K562 (cell line): ENCODE measurements at regions not wholly inside any gene's neighbourhood (a gene's known extent, or its start where the extent isn't known, plus 50 kb on each side); places are given as distances from the start of the nearest gene placed in this dataset.

Experiments
- ATAC-seq: fragments of 200-7000 bp; cut with Tn5 transposase; 3 replicates; pipeline ENCODE4 v1.9.1; 2020; ENCODE audit warnings: moderate library complexity
- BruUV-seq: library from RNA; stranded (reverse); fragments of 400-500 nt; replicated peaks from 2 replicates; lab custom pipeline; 2021; lab: Mats Ljungman, UMichigan
- CTCF ChIA-PET: fragments of 300-600 bp; formaldehyde crosslinking; extraction: SDS; loops from one replicate; lab custom pipeline; 2021; ENCODE audit warnings: low intra/inter-chr PET ratio; lab: Yijun Ruan, JAX
- POLR2A ChIA-PET: fragments of 300-600, 350-650 bp; sonication (Branson Sonifier 250); formaldehyde crosslinking; extraction: SDS; loops from one replicate; lab custom pipeline; 2021; ENCODE audit warnings: antibody characterized with exemption, inconsistent platforms; lab: Yijun Ruan, JAX
- DNase-seq, 4 experiments: peaks; one replicate each; pipeline versions ENCODE4 v3.0.0 to v3.0.0-alpha.2; 2011 to 2018; ENCODE audit warnings: low spot score in 3 of 4, mixed read lengths in 3 of 4; ENCODE audit errors: extremely low read depth in 1 of 4
- FAIRE-seq: peaks from 2 replicates; lab custom pipeline; 2011; peaks lifted over from hg19 to GRCh38; lab: Jason Lieb, UNC
- H2AFZ ChIP-seq: 2 replicates; pipeline ENCODE4 v1.6.0; 2011; ENCODE audit warnings: low read depth, low read length, control low read depth, inconsistent platforms
- H3K27ac ChIP-seq: fragments of 200-600 bp; 3 replicates; pipeline ENCODE4 v1.8.0; 2011; ENCODE audit warnings: low read depth, mild to moderate bottlenecking, control low read depth, inconsistent platforms, low read length, moderate library complexity, mixed read lengths; ENCODE audit errors: extremely low read depth
- H3K27me3 ChIP-seq, 2 experiments: fragments of 300-600 bp in 1 of 2; 2 replicates in 1 of 2; 3 replicates in 1 of 2; pipeline versions ENCODE4 v1.6.0 to v1.8.0; 2011; ENCODE audit warnings: inconsistent platforms in 2 of 2, low read length in 2 of 2, mild to moderate bottlenecking in 1 of 2, mixed read lengths in 1 of 2, moderate library complexity in 1 of 2; ENCODE audit not compliant: control insufficient read depth in 2 of 2, insufficient read depth in 2 of 2
- H3K36me3 ChIP-seq: fragments of 300-600 bp; 3 replicates; pipeline ENCODE4 v1.8.0; 2011; ENCODE audit warnings: mild to moderate bottlenecking, low read length, inconsistent platforms; ENCODE audit not compliant: control insufficient read depth, insufficient read depth
- H3K4me1 ChIP-seq, 2 experiments: fragments of 200-600 bp in 1 of 2; replicated peaks in 1 of 2; 2 replicates in 1 of 2; 3 replicates in 1 of 2; pipeline versions ENCODE4 v1.5.1 to v1.8.0; 2011; ENCODE audit warnings: inconsistent platforms in 2 of 2, low read length in 2 of 2, mild to moderate bottlenecking in 1 of 2, mixed read lengths in 1 of 2, moderate library complexity in 1 of 2; ENCODE audit not compliant: control insufficient read depth in 2 of 2, insufficient read depth in 2 of 2
- H3K4me2 ChIP-seq: 2 replicates; pipeline ENCODE4 v1.6.1; 2011; ENCODE audit warnings: low read length, control low read depth, inconsistent platforms, mixed read lengths; ENCODE audit not compliant: insufficient read depth
- H3K4me3 ChIP-seq: fragments of 200-600 bp; sonication (generic), shearing (Covaris generic); 2 replicates; pipeline ENCODE4 v1.5.1; 2016; ENCODE audit warnings: control low read depth, inconsistent platforms
- H3K79me2 ChIP-seq: fragments of 200-600 bp; 3 replicates; pipeline ENCODE4 v1.8.0; 2011; ENCODE audit warnings: low read length, inconsistent platforms; ENCODE audit not compliant: control insufficient read depth, insufficient read depth
- H3K9ac ChIP-seq, 2 experiments: 2 replicates each; pipeline versions ENCODE4 v1.6.0 to v1.6.1; 2011; ENCODE audit warnings: low read depth in 2 of 2, low read length in 2 of 2, control low read depth in 1 of 2, inconsistent platforms in 1 of 2, mild to moderate bottlenecking in 1 of 2, mixed read lengths in 1 of 2; ENCODE audit not compliant: insufficient read depth in 1 of 2
- H3K9me1 ChIP-seq: one replicate; pipeline ENCODE4 v1.6.0; 2011; ENCODE audit warnings: inconsistent platforms, mild to moderate bottlenecking, low read length, moderate library complexity; ENCODE audit not compliant: control insufficient read depth, insufficient read depth
- H3K9me3 ChIP-seq: replicated peaks from 2 replicates; pipeline ENCODE4 v1.5.1; 2011; ENCODE audit warnings: low read depth, low read length, inconsistent platforms; ENCODE audit not compliant: control insufficient read depth, insufficient read depth
- H4K20me1 ChIP-seq: replicated peaks from 2 replicates; pipeline ENCODE4 v1.6.1; 2011; ENCODE audit warnings: low read length, inconsistent platforms, mixed read lengths; ENCODE audit not compliant: control insufficient read depth, insufficient read depth
- ESRRA ChIP-seq: fragments of 450-650 bp; IDR thresholded peaks from 2 replicates; pipeline ENCODE4 v1.6.1; 2014; ENCODE audit warnings: low read depth, mild to moderate bottlenecking, moderate library complexity, borderline replicate concordance
- MAFF ChIP-seq: IDR thresholded peaks from 2 replicates; pipeline ENCODE4 v1.6.1; 2012; ENCODE audit warnings: low read length, improper control_type of control experiment
- MAFK ChIP-seq: IDR thresholded peaks from 2 replicates; pipeline ENCODE4 v1.6.1; 2011; ENCODE audit warnings: low read length, improper control_type of control experiment
- MYC ChIP-seq, 2 experiments: fragments of 250-450 bp in 1 of 2; sonication (Bioruptor Pico) in 1 of 2; IDR thresholded peaks; 2 replicates each; pipeline versions ENCODE4 v1.5.1 to v1.6.1; 2012 to 2021; ENCODE audit warnings: low read depth in 2 of 2, borderline replicate concordance in 1 of 2, improper control_type of control experiment in 1 of 2, low read length in 1 of 2, mild to moderate bottlenecking in 1 of 2, moderate library complexity in 1 of 2
- MYNN ChIP-seq, 2 experiments: sonication (generic); formaldehyde crosslinking in 1 of 2; IDR thresholded peaks; 2 replicates each; pipeline versions ENCODE4 v1.5.0 to v1.6.1; 2016 to 2020; ENCODE audit warnings: antibody characterized with exemption in 1 of 2, missing genetic modification reagents in 1 of 2
- NCOA4 ChIP-seq: fragments of 450-650 bp; IDR thresholded peaks from 2 replicates; pipeline ENCODE4 v1.6.1; 2018; ENCODE audit warnings: mild to moderate bottlenecking; ENCODE audit not compliant: partially characterized antibody
- NR1H2 ChIP-seq: sonication (generic); formaldehyde crosslinking; IDR thresholded peaks from 2 replicates; pipeline ENCODE4 v1.4.0; 2020; ENCODE audit warnings: mild to moderate bottlenecking, missing genetic modification reagents
- PTBP1 ChIP-seq: fragments of 200-400 bp; formaldehyde crosslinking; IDR thresholded peaks from 2 replicates; pipeline ENCODE4 v1.6.1; 2017; ENCODE audit warnings: low read depth, low read length
- RBM14 ChIP-seq: fragments of 200-400 bp; formaldehyde crosslinking; IDR thresholded peaks from 2 replicates; pipeline ENCODE4 v1.6.1; 2018; ENCODE audit warnings: low read depth, mild to moderate bottlenecking, low read length, moderate library complexity, borderline replicate concordance; ENCODE audit not compliant: insufficient read depth
- TARDBP ChIP-seq: fragments of 450-650 bp; IDR thresholded peaks from 2 replicates; pipeline ENCODE4 v1.6.1; 2016
- ZEB2 ChIP-seq: fragments of 450-650 bp; IDR thresholded peaks from 2 replicates; pipeline ENCODE4 v1.6.1; 2016
- ZFP36 ChIP-seq: fragments of 150-350 bp; IDR thresholded peaks from 2 replicates; pipeline ENCODE4 v1.6.1; 2018; ENCODE audit warnings: low read length, low read depth; ENCODE audit not compliant: partially characterized antibody
- ZKSCAN1 ChIP-seq: fragments of 150-350 bp; IDR thresholded peaks from 2 replicates; pipeline ENCODE4 v1.6.1; 2016; ENCODE audit warnings: low read depth, low read length
- ZNF165 ChIP-seq: fragments of 250-450 bp; sonication (Bioruptor Pico); IDR thresholded peaks from 2 replicates; pipeline ENCODE4 v1.4.0; 2020; ENCODE audit warnings: borderline replicate concordance
- ZNF316 ChIP-seq: fragments of 450-650 bp; IDR thresholded peaks from 2 replicates; pipeline ENCODE4 v1.6.1; 2016
- ZNF589 ChIP-seq: fragments of 200-800 bp; sonication (Bioruptor generic); IDR thresholded peaks from 2 replicates; pipeline ENCODE4 v1.6.1; 2016; ENCODE audit warnings: low read depth, missing genetic modification characterization, missing compliant biosample characterization
- ZNF79 ChIP-seq: fragments of 250-450 bp; sonication (Bioruptor Pico); IDR thresholded peaks from 2 replicates; pipeline ENCODE4 v1.4.0; 2020; ENCODE audit warnings: low read depth, mild to moderate bottlenecking, moderate library complexity
- WGBS: fragments of 100-300 bp; shearing (Covaris generic); methylation state at CpG from one replicate; pipeline ENCODE4 v1.1.6; 2016; ENCODE audit warnings: low coverage, mixed read lengths; ENCODE audit not compliant: insufficient coverage; ENCODE audit errors: missing lambda C conversion rate; 5-methylcytosine and 5-hydroxymethylcytosine counted together
- in situ Hi-C: fragments of 300-500 bp; cut with MboI; formaldehyde crosslinking; loops from 4 replicates; pipeline ENCODE4 v1.15.0; 2018; ENCODE audit warnings: inconsistent platforms, mixed read lengths
- intact Hi-C: fragments of 100-400 bp; cut with micrococcal nuclease; formaldehyde crosslinking; loops from 2 replicates; pipeline ENCODE4 v1.14.2; 2022
- TF ChIP-seq, protein P1 (sequence below): fragments of 250-450 bp; sonication (Bioruptor Pico); IDR thresholded peaks from 2 replicates; pipeline ENCODE4 v1.5.0; 2020; ENCODE audit warnings: mild to moderate bottlenecking, borderline replicate concordance
- TF ChIP-seq, protein P2 (sequence below): sonication (generic); formaldehyde crosslinking; IDR thresholded peaks from 2 replicates; pipeline ENCODE4 v1.8.1; 2022; ENCODE audit warnings: missing genetic modification reagents

DNA sequence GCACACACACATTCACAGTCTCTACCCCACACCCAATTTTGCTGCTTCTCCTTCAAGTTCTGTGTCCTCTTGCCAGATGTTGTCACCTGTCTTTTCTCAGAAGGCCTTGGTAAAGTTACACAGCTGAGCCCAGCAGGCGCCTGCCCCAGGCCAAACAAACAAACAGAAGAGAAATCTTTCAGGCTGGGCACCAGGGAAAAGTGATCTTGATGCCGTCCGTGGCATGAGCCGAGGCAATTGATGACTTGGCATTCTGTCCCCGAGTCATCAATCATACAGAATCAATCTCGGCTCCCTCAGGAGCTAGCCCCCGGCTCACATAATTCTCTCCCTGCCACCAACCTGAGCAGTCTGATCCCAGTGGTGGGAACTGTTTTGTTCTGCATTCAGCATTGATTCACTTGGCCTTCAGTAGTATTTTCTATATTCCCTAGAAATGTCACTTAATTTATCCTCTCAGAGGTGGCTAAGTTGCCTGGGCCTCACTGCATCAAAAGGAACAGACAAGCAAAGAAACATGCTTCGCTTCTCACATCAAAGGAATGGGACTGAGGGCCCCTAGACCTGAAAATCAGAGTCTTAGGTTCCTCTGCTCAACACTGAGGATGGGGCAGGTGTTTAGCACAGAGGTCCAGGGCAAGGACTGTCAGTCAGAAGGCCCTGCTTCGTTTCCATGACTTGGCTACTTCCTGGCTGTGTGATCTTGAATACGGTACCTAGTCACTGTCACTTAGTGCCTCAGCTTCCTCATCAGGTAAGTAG lies 278.8 kb upstream of the CELF4 start (continued):
- TF ChIP-seq, protein P1, sequence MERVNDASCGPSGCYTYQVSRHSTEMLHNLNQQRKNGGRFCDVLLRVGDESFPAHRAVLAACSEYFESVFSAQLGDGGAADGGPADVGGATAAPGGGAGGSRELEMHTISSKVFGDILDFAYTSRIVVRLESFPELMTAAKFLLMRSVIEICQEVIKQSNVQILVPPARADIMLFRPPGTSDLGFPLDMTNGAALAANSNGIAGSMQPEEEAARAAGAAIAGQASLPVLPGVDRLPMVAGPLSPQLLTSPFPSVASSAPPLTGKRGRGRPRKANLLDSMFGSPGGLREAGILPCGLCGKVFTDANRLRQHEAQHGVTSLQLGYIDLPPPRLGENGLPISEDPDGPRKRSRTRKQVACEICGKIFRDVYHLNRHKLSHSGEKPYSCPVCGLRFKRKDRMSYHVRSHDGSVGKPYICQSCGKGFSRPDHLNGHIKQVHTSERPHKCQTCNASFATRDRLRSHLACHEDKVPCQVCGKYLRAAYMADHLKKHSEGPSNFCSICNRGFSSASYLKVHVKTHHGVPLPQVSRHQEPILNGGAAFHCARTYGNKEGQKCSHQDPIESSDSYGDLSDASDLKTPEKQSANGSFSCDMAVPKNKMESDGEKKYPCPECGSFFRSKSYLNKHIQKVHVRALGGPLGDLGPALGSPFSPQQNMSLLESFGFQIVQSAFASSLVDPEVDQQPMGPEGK (CRISPR knock-in tag), result no peak
- TF ChIP-seq, protein P2, sequence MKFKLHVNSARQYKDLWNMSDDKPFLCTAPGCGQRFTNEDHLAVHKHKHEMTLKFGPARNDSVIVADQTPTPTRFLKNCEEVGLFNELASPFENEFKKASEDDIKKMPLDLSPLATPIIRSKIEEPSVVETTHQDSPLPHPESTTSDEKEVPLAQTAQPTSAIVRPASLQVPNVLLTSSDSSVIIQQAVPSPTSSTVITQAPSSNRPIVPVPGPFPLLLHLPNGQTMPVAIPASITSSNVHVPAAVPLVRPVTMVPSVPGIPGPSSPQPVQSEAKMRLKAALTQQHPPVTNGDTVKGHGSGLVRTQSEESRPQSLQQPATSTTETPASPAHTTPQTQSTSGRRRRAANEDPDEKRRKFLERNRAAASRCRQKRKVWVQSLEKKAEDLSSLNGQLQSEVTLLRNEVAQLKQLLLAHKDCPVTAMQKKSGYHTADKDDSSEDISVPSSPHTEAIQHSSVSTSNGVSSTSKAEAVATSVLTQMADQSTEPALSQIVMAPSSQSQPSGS (CRISPR knock-in tag), result no peak
- TF ChIP-seq NCOA4, result no peak
- TF ChIP-seq, all 486 proteins: peak for 0

DNA sequence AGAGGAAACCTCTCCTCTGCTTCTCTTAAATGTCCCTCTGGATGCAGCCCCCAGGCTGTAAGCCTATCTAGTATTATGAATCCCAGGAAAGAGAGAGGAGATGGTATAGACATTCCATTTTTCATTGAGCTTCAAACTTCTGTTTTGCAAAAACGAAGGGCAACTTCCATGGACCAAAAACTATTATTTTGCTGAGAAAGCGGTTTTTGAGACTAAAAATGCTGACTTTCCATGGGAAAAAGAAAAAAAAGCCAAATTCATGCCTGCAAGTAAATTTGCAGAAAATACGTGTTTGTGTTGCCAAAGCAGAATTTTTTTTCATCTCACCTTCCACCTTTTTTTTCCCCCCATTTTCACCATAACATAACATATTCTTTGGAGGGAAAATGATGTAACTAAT lies 272.5 kb upstream of the CELF4 start:
- no peak overlapping the region for H3K9ac ChIP-seq
- H3K9me1 ChIP-seq, result no peaks in the 10 kb centered on the region
- H3K4me3 ChIP-seq, result no peak overlapping the region
- no peaks in the 10 kb centered on the region for H3K4me1 ChIP-seq
- CTCF ChIA-PET, result no interaction called here
- DNase-seq (no peak), FAIRE-seq (no peak), ATAC-seq (no peak)
- no peak overlapping the region for H3K4me2 ChIP-seq
- no peak overlapping the region for H2AFZ ChIP-seq
- no peaks in the 10 kb centered on the region for H4K20me1 ChIP-seq
- no peak overlapping the region for H3K27ac ChIP-seq
- 4% methylated on average over 3 of the region's 3 CpGs for whole genome bisulfite sequencing
- intact Hi-C loops (no loop called here), in situ Hi-C loops (no loop called here)
- no peaks in the 10 kb centered on the region for H3K36me3 ChIP-seq
- no TSS peak for BruUV-seq
- POLR2A ChIA-PET, result no interaction called here
- no peaks in the 10 kb centered on the region for H3K27me3 ChIP-seq
- no peaks in the 10 kb centered on the region for H3K79me2 ChIP-seq
- H3K9me3 ChIP-seq, result no peaks in the 10 kb centered on the region
- TF ChIP-seq ZNF589 (CRISPR knock-in tag) (no peak), RBM14 (no peak), MAFF (peak; percentile 51), MAFK (peak; percentile 46; the same call in 1 of the 2 replicates), PTBP1 (no peak), ZNF165 (CRISPR knock-in tag) (no peak), MYNN (IDR thresholded peaks at IDR 0.05) (no peak), MYNN (CRISPR knock-in tag; IDR thresholded peaks at IDR 0.05) (no peak), ZFP36 (no peak), NR1H2 (CRISPR knock-in tag) (no peak), NCOA4 (no peak), ESRRA (no peak), ZNF316 (peak; percentile 29; the same call in 1 of the 2 replicates), ZNF79 (CRISPR knock-in tag) (no peak), TARDBP (no peak), MYC (IDR thresholded peaks at IDR 0.05; ENCODE audit: low read depth, low read length) (no peak), MYC (CRISPR knock-in tag; IDR thresholded peaks at IDR 0.05; ENCODE audit: borderline replicate concordance, low read depth) (no peak), ZKSCAN1 (no peak), ZEB2 (no peak)
